ENCODE measurements at regions not wholly inside any gene's neighbourhood (a gene's known extent, or its start where the extent isn't known, plus 50 kb on each side); places are given as distances from the start of the nearest gene placed in this dataset.

- in situ Hi-C loops (cut with MboI; ENCODE audit: low sequenced_read_pairs) = no loop called here
Measured at GRCh38 chr14:62081012-62081612, 318.9 kb downstream of the SNAPC1 start.

DNA sequence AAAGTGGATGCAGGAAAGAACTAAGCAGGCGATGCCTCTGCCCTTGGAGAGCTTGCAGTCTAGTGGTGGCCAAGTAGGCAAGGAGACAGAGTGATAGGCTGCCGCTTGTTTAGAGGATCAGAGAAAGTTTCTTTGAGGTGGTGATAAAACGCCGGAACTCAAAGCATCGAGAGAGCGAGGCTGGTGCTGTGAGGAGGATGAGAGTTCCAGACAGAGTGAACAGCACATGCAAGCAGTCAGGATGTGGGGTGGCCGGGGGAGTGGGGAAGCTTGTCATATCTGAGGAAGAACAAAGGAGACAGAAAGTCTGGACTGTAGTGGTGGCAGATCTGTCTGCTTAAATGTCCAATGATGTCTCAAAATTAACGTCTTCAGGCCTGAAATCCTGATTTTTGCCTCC is 319.7 kb downstream of the SNAPC1 start:
- in situ Hi-C loops (cut with MboI; ENCODE audit: low sequenced_read_pairs) = no loop called here

GRCh38 chr14:62082779-62083178 is 320.6 kb downstream of the SNAPC1 start:
- in situ Hi-C loops (cut with MboI; ENCODE audit: low sequenced_read_pairs) = no loop called here

DNA sequence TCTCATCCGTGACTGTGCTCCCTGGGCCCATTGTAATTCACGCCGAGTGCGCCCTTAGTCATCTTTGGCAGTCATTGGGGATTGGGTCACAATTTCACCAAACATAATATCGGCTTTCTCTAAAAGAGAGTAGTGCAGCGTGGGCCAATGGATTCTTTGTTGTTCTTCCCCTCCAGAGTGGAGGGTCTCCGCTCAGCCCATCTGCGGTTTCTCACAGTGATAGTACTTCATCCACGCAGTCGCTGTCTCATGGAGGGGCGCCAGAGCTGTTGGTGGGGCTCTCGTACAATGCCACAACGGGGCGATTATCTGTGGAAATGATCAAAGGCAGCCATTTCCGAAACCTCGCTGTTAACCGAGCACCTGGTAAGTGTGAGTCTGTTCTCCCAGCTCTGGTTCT is 321.8 kb downstream of the SNAPC1 start:
- in situ Hi-C loops (cut with MboI; ENCODE audit: low sequenced_read_pairs) = no loop called here

GRCh38 chr14:62087191-62087590 is 325.0 kb downstream of the SNAPC1 start:
- in situ Hi-C loops (cut with MboI; ENCODE audit: low sequenced_read_pairs) = no loop called here

GRCh38 chr14:62093736-62094135 is 331.5 kb downstream of the SNAPC1 start:
- in situ Hi-C loops (cut with MboI; ENCODE audit: low sequenced_read_pairs) = no loop called here

GRCh38 chr14:62097072-62097471 is 334.9 kb downstream of the SNAPC1 start:
- in situ Hi-C loops (cut with MboI; ENCODE audit: low sequenced_read_pairs) = no loop called here

DNA sequence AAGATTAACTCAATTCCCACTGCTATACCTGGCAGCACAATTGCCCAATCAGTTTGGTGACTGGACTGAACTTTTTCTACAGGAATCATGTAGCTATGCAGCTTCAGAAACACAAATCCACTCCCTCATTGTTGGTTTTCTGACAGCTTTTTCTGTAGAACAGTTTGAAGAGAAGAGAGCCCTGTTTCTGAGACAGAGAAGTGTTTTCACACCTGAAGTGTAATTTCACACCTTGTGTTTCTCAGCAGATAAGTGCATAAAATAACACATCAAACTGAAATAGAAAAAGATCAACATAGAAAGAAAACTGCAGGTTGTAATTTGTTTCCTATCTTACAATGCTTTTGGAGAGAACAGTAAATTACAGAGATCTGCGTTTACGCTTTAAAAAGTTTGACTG is 335.6 kb downstream of the SNAPC1 start:
- in situ Hi-C loops (cut with MboI; ENCODE audit: low sequenced_read_pairs) = no loop called here

DNA sequence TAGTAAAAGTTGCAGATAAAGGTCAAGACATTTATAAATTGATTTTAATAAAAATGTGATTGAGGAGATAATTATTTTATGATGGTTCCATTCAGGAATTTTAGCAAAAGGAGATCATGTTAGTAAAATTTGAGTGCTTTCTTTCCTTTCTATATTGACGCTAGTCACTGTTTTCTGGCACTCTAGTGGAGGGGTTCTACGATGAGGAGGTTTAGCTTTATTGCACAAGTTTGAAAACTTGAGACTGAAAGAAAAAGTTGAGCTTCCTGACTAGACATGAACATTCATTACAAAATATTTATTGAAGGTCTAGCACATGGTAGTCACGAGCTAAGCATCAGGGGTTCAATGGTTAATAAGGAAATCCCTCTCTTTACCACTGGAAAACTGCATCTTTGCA is 336.1 kb downstream of the SNAPC1 start:
- in situ Hi-C loops (cut with MboI; ENCODE audit: low sequenced_read_pairs) = no loop called here

DNA sequence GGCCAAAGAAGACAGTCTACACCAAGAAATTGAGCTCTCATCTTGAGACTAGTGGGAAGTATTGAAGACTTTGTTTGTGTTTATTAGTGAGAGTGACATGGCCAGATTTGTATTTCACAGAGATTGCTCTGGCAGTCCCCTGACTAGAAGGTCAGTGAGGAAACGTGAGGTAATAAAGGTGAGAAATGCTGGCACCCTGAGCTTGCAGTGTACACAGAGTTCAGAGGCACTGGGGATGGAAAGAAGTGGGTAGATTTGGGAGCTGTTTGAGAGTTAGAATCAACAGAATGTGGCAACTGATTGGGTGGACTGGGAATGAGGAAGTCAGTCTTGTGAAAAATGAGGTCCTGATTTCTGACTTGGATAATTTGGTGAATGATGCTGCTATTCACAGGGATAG is 336.9 kb downstream of the SNAPC1 start:
- in situ Hi-C loops (cut with MboI; ENCODE audit: low sequenced_read_pairs) = no loop called here

DNA sequence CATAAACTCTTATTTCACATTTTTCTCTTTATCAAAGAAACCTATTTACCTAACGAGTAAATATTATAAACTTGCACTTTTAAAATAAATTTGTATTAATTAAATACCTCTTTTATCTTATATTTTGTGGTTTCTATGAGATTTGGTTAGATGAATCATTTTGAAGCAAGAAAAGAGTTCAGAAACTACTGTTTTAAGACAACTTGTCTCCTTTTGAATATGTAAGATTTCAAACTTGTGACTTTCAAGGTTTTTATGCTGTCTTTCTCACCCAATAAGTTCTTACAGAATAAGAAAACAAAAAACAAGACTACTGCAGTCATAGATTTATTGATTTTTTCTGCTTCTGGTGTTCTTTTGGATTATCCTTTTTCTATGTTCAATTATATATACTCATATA is 339.0 kb downstream of the SNAPC1 start:
- in situ Hi-C loops (cut with MboI; ENCODE audit: low sequenced_read_pairs) = loop anchor here (25.0 kb wide), 1 partner anchor 639 kb away; no protein-coding TSS in a partner anchor

GRCh38 chr14:62101673-62102348 is 339.6 kb downstream of the SNAPC1 start:
- in situ Hi-C loops (cut with MboI; ENCODE audit: low sequenced_read_pairs) = loop anchor here (25.0 kb wide), 1 partner anchor 640 kb away; no protein-coding TSS in a partner anchor

DNA sequence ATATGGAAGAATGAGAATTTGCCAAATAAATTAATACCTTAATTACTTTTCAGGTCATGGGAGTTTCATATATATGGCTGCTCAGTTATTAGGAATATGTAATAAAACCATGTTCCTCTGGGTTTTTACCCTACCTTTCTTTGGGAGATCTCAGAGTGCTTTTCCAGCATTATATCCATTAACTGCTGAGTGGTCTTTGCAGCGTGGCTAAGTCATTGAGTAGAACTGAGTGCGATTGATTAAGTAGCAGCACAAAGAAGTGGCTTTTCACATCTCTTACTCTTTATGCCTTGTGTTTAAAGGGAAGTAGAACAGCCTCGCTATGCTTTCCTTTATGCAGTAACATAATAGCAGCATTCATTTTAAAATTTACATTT is 340.1 kb downstream of the SNAPC1 start:
- in situ Hi-C loops (cut with MboI; ENCODE audit: low sequenced_read_pairs) = loop anchor here (25.0 kb wide), 1 partner anchor 640 kb away; no protein-coding TSS in a partner anchor

DNA sequence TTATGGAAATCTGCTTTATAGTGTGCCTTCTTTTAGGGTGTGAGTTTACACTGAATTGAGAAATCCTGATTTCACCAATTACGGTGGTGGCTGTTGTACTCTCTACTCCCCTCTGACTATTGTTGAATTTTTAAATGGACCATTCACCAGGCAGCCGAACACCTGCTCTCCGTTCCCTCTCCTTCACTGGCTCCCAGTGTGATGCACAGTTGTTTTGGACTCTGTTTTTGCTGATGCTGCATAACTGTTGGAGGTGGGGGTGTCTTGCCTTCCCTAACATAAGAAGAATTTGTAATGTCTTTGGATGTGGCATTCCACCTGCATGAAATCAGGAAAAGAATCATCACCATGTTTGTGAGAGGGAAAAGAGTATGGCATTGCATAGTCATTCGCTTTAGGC is 341.2 kb downstream of the SNAPC1 start:
- in situ Hi-C loops (cut with MboI; ENCODE audit: low sequenced_read_pairs) = loop anchor here (25.0 kb wide), 1 partner anchor 641 kb away; no protein-coding TSS in a partner anchor

- in situ Hi-C loops (cut with MboI; ENCODE audit: low sequenced_read_pairs) = loop anchor here (25.0 kb wide), 1 partner anchor 649 kb away; no protein-coding TSS in a partner anchor
Measured at GRCh38 chr14:62110941-62111340, 348.7 kb downstream of the SNAPC1 start.

DNA sequence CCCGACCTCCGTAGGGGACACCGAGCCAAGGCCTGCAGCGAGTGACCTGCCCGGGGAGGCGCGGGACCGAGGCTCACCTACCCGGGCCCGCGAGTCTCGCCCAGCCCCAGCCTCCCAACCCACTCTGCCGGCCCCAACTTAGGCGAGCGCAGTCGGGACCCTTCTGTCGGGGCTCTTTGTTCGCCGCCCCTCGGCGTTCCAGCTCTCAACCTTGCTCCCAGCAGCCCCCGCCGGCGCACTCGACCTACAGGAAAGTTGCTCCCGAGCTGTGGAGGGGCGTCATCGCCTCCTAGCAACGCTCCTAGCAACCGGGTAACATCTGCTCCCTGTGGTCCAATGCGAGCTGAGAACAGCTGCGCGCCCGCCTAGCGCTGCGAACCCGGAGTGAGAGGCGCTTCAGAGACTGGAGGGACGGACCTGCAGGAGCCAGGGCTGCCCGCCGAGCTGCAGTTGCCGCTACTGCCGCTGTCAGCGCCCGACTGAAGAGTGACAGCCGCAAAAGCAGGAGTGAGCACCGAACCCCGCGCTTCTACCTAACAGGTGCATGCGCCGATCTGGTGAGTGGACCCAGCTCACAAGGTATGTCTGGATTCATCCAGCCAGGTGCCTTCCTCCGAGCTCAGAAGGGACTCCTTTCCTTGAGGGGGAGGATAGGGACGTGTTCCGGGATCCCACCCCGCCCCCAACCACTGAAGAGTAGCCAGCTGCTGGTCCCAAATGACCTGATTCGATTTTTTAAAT is 355.0 kb downstream of the SNAPC1 start:
- in situ Hi-C loops (cut with MboI; ENCODE audit: low sequenced_read_pairs) = loop anchor here (25.0 kb wide), 1 partner anchor 655 kb away; no protein-coding TSS in a partner anchor

DNA sequence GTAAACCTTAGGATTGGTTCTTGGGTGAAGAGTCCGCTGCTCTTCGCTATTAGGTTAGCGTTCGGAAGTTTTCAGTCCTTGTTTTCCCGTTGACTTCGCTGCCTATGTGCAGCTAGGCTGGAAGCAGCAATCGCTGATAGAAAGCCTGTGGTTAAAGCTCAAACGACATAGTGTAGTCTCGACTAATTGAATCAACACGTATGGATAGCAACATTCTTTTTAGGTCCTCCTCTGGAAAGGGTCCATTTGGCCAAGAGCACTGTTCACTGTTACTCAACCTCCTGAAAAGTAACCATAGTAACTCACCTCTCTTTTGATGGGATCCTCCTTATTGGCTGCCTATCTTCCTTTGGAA is 355.5 kb downstream of the SNAPC1 start:
- in situ Hi-C loops (cut with MboI; ENCODE audit: low sequenced_read_pairs) = loop anchor here (25.0 kb wide), 1 partner anchor 655 kb away; no protein-coding TSS in a partner anchor

- in situ Hi-C loops (cut with MboI; ENCODE audit: low sequenced_read_pairs) = loop anchor here (25.0 kb wide), 1 partner anchor 656 kb away; no protein-coding TSS in a partner anchor
Measured at GRCh38 chr14:62118461-62118860, 356.2 kb downstream of the SNAPC1 start.

GRCh38 chr14:62118871-62119270 is 356.7 kb downstream of the SNAPC1 start:
- in situ Hi-C loops (cut with MboI; ENCODE audit: low sequenced_read_pairs) = loop anchor here (25.0 kb wide), 1 partner anchor 657 kb away; no protein-coding TSS in a partner anchor

DNA sequence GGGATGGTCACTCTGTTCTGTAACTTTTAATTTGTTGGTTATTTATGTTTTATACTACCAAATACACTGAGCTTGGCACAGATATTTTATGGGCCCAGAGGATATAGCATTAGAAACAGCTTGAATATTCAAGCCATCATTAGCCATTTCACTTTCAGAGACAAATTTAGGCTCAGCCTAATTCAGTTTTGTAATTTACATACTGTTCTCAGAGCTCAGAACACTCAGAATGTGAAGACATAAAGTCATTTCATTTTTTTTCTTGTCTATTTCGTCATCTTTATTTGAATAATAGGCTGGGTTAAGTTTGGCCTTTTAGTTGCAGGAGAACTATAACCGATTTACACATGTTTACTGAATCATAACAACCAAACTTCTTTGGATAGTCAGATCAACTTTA is 361.7 kb downstream of the SNAPC1 start:
- in situ Hi-C loops (cut with MboI; ENCODE audit: low sequenced_read_pairs) = loop anchor here (25.0 kb wide), 1 partner anchor 662 kb away; no protein-coding TSS in a partner anchor

GRCh38 chr14:62125793-62126192 is 363.6 kb downstream of the SNAPC1 start:
- in situ Hi-C loops (cut with MboI; ENCODE audit: low sequenced_read_pairs) = no loop called here
